Epidermal melanocyte (primary cell): ENCODE measurements at regions not wholly inside any gene's neighbourhood (a gene's known extent, or its start where the extent isn't known, plus 50 kb on each side); places are given as distances from the start of the nearest gene placed in this dataset.
"Not testable (repeated sequence)": the region's sequence is repeated elsewhere in the genome, so short reads cannot be mapped to it uniquely, and the experiment has no call there.

Experiments
- DNase-seq: peaks from one replicate; pipeline ENCODE4 v3.0.0; 2011; ENCODE audit warnings: low spot score; ENCODE audit not compliant: insufficient read length

DNA sequence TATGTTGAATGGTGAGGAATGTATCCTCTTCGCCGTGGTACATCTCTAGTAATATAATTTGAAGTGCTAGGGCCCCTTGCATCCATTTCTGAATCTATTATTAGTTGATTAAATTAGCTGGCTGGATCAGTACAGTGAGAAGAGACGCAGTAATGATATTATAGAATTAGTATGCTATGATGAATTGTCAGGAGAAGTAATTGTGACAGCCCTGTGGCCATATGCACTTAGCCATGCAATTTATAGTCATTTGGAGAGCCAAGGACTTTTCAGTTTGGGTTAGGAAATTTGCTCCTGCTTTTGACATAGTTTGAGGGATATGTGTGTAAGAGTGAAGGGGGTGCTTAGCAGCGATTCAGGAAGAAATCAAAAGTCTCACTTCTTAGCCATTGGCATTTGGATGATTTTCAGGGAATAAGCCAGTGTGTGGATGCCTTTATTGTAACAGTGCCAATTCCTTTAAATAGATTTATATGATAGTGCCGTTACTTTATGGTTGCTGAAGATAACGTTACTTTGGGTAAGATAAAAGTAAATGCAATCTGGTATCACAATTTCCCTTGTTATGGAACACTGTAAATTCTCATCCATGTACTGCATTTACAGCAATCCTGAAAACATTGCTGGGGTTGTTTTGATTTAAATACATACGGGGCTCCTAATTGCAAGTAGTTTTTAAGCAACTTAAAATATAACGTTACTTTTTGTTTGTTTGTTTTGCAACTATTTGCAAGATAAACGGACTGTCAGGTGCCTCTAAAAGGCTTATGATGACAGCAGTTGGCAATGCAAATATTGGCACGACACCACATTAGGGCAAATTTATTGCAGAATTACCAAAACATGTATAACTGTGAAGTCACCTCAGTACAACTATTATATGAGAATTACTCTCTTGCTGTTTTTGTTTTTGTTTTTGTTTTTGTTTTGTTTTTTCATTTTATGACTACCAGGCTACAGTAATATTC lies 875.4 kb upstream of the WWC1 start:
- no peak for DNase-seq

DNA sequence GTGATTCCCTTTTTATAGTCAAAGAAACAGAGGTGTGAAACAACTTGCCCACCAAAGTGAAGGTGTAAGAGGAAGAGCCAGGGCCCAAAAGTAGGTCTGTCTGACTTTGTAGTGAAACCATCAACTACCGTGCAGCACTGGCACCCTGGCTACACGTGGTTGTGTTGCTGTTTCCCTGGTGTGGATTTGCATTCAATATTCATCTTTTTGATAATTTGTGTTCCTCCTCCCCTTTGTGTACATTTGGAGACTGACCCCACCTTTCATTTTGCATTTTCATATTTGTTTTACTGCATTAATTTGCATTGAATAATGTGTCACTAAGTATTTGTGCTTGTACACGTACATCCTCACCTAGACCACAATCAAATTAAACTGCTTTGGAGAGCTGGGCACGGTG lies 873.8 kb upstream of the WWC1 start:
- DNase-seq = no peak

DNA sequence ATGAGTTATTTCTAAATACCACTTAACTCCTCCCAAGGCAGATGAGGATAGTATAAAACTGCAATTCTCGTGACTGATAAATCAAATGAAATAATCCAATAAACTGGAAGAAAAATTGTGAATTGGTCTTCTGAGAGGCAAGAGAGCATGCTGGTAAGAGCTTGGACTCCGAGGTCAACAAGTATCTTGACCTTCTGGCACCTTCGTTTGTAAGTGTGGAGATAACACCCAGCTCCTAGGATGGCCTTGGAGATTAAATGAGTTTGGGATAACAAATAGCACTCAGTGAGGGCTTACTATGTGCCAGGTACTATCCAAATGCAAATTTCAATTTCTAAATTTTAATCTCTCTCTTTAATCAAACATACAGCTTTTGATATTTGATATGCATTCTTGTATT lies 866.3 kb upstream of the WWC1 start:
- DNase-seq = no peak

DNA sequence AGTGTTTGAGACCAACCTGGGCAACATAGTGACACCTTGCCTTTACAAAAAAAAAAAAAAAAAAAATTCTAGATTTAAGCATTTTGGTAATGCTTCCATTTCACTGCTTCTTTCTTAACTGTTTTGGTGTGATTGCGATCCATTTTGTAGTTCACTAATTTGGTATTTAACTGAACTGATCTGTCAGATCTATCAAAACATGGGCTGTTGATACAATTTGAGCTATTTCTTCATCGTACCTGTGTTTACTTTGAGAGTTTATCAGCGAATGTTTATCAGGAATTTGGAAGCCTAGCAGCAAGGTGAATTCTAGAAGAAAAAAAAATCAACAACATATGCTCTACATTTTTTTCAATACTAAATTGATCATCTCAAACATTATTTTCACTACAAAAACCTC lies 864.9 kb upstream of the WWC1 start:
- no peak for DNase-seq

DNA sequence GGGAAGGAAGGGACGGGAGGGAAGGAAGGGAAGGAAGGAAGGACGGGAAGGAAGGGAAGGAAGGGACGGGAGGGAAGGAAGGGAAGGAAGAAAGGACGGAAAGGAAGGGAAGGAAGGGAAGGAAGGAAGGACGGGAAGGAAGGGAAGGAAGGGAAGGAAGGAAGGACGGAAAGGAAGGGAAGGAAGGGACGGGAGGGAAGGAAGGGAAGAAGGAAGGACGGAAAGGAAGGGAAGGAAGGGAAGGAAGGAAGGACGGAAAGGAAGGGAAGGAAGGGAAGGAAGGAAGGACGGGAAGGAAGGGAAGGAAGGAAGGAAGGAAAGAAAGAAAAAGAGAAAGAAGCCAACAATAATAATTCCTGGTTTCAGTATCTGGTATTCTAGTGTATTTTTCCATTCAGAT lies 863.8 kb upstream of the WWC1 start:
- not testable (repeated sequence) for DNase-seq

DNA sequence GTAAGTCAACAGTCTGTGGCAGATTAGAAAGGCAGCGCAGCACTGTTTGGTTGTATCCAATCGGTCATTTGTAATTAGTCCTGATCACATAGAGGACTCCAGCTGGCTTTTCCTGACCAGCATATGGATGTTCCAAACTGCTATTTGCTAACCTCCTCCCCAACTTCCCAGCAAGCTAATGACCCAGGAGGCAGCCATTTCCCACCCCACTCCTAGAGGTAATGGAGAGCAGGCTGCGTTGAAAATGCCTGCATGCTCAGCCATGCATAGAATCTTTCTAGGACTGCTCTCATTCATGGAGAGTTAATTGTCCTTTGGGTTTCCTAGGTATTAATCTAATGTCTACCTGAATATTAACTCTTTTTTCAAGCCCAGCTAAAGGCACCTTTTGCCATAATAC lies 850.6 kb upstream of the WWC1 start:
- no peak for DNase-seq

DNA sequence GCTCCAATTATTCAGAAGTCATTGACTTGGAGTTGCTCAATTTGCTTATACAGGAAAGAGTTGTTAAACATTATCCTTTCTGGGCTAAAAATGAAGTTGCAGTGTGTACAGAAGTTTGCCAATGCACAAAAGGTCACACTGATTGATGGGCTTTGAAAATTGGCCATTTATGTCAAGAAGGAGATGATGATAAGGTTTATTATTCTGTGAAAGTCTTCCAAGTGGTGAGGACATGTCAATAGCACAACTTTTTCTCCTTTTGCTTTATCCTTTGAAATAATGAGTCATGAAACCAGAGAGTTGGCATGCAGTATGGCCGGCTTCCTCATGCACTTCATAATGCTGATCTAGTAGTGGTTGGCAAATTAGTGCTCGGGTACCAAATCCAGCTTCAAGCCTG lies 848.5 kb upstream of the WWC1 start:
- no peak for DNase-seq

DNA sequence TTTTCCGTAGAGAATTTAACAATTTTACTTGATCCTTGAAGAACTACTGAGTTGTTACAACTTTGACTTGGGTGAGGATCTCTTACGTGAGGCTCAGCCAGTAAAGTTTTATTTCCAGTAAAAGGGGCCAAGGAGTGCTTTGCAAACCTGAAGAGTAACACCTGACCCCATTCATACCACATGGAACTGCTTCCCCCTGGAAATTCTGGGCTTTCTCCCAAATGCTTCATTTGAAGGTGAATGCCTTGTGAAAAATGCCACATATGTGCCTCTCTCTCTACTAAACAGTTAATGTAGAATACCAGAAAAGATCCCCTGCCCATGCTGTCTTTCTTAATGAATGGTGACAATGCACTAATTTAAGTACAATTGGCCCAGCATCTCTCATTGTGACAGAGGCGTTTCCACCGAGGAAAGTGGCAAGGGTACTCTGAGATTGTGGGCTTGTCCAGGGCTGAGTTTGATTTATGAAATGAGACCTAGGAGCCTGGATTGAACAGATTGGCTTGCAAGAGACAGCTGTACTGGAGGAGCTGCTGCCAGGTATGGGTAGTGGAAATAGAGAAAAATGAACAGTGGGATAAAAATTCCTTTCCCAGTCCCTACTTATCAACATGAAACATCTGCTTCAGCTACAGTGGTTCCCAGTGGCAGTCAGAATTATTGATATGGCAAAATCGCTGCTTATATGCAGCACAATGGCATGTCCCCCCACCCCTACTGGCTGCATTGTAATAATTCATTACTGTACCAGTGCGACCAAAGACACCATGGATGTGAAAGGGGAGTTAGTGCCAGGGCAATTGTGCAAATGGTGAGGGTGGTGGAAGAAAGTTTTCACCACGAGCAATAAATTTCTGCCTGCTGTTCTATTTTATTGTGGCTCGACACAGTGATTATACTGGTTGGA lies 843.7 kb upstream of the WWC1 start:
- DNase-seq = no peak

DNA sequence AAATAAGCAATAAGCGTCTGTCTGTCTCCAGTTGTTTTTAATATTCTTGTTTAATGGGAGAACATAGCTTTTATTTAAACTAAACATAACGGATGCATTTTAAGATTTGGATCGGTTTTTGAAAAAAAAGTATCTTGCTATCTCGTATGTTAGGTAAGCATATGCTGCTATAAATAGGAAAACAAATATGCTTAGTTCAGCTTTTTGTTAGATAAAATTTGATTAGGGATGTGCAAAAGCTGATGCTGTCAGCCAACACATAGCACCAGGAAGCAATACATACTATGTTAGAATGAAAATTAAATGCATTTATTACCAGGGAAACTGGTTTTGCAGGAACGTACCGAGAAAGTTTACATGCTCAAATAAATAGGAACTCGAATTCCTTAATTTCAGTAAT lies 843.1 kb upstream of the WWC1 start:
- no peak for DNase-seq

DNA sequence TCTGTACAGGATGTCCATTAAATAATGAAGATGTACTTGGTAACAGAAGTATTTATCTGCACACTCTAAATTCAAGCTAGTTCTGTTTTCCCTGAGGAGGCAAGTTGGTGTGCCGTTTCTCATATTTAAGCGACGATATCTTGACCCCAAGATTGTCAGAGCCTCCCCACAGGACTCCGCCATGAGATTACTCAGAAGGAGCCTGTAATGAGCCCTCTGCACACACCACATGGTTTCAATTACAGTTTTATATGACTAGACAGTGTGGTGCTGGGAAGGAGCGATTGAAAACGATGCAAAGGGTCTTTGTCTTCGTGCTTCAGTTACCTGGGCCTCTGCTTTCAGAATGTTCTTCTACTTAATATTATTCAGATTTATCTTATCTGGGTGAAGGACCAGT lies 840.4 kb upstream of the WWC1 start:
- DNase-seq = no peak

DNA sequence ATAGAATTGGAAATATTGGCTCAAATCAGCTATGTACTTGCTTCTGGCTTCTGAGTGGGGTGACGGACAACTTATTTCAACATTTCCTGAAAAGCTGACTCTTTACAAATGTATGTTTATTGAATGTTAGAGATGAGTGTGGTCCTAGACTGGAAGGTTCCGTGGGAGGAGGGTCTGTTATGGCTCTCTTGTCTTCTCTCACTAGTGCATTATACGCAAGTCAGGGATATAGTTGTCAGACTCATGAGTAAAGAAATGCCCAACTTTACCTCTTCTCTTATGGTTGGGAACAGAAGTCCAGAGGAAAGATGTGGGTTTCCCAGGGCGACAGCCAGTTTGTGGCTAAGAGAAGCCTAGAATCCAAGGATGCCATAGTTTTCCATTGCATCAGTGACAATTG lies 839.3 kb upstream of the WWC1 start:
- DNase-seq = no peak

DNA sequence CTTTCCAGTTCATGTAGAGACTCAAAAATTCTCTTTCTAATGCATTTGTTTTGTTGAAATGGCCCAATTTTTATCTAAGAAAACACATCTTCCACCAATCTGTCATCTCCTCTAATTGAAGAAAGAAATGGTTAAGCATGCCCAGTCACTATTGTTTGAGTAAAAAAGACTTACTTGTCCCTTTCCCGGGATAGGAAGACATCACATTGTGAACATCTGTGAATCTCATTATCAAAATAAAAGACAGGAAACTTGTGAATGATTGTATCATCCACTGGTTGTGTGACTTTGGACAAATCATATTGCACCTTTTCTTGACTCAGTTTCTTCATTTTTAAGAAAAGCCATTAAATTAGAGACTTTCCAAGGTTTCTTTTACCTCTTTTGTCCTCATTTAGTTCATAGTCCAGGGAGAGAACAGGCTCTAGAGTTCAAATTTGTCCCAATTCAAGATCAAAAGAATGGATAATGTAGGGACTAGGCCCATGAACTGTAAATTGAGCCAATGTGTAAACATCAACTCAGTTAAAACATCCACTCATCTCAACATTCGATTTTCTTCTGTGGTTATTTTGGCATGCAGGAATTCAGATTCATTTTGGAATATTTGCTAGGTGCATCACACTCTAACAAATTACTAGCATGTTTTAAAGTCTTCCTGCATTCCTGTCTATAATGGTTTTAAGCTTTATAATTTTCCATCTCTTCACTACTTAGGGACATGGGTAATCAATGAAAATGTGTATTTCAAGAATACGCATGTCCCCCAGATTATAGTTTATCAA lies 838.0 kb upstream of the WWC1 start:
- DNase-seq = no peak

DNA sequence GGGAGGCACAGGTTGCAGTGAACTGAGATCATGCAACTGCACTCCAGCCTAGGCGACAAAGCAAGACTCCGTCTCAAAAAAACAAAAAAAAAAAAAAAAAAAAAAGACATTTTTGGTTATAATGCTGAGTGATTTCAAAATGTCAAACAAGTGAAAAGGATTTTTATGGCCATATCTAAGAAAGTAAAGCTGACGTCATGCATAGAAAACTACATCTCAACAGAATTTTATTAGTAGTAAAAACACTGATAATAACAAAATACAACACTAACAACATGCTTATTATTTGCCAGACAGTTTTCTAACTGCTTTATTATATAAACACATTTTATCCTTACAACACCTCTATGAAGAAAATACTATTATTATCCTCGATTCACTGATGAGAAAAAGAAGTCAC lies 833.0 kb upstream of the WWC1 start:
- no peak for DNase-seq

DNA sequence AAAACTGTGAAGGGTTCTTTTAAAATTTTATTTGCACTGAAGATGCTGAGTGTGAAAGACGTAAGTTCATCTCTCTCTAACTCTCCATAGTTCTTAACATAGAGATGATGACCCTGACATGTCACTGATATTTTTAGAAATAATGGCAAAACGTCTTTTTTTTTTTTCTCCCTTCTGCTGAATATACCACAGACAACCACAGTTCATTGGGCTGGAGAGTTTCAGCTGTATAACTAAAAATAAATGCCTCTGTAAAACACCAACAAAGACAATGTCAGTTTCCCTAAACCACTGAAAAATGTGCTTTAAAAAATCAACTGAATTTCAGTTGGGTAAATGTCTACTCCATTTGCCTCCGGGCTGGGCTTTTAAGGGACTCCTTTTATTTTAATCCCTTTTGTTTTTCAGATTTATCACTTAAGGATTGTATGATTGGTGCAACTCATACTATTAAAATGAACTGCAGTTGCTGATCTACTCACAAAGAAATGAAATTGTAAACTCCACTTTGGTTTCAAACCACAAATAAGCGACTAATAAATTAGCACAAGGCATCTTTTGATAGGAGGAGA lies 830.9 kb upstream of the WWC1 start:
- DNase-seq = no peak

DNA sequence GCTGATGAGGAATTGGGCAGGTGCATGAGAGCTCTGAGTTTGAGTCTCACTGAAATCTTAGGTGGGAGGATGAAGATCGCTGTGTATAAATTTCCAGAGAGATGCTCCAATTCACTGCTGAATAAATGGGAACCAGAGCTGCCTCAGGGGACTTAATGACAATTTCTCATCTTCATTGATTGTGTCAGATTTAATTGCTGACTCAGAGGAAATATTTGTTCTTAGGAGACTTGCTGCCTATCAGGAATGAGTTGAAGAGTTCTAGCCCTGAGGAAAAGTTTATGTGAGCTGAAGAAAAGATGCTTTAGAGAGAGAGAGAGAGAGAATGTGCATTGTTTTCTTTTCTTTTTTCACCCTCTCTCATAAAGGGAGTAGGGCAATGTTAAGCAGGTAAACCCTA lies 827.5 kb upstream of the WWC1 start:
- no peak for DNase-seq

DNA sequence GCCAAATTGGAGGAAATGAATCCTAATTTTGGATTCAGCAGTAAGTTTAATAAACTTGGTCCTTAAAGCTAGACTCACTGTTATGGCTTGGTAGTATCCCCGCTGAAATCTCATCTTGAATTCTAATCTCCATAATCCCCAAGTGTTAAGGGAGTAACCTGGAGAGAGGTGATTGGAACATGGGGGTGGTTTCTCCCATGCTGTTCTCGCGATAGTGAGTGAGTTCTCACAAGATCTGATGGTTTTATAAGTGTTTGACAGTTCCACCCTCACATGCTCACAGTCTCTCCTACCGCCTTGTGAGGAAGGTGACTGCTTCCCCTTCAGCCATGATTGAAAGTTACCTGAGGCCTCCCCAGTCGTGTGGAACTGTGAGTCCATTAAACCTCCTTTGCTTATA lies 824.5 kb upstream of the WWC1 start:
- no peak for DNase-seq

DNA sequence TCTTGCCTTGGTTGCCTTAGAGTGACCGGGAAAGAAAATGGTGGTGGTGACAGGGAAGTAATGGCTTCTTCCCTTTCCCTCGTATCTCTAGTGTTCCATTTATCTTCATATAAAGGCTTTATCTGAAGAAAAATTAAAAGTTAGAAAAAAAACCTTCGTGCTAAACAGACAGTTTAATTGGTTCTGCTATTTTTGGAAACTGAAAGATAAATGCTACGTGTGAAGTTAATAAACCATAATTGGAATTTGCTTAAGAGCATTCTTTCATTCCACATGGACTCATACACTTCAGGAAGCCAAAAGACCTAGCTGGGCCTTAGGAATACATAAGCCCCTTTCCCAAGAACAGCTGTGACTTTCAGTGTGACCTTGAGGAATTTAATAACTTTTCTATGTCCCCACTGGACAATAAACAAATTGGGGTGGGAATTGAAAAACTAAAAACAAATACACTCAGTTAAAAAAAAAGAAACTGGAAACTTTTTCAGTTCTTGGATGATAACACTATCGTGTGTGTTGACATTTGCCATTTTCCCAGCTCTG lies 818.8 kb upstream of the WWC1 start:
- no peak for DNase-seq

DNA sequence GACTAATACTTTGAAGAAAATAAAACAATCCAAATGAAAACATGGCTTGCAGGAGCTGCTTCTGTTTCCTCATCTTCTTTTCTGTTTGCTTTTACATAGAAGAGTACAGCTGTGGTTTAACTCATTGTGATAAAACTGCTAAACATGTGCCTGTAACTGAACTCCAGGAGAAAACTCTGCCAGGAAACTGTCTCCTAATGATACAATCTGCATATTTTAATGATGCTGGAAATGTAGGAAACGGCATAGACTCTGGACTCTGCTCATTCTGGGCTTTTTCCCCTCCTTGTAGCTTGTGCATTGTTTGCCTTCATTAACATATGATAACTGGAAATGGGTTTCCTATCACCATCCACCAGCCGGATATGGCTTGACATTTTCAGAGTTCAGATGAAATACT lies 813.3 kb upstream of the WWC1 start:
- no peak for DNase-seq

DNA sequence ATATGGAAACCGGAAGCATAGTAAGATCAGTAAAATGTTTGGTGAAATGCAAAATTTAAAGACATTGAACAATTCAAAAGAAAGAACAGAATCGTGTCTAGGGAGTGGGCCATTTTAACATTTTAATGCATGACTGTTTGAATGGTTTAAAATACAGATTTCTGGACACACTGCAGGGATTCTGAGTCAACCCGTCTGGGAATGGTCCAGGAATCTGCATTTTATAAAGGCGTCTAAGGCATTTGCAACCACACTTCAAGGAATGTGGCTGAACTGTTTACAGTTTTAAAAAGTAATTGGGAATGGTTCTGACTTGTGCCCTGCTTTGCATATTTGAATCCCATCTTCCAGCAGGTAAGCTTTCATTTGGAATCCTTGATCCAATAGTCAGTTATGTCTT lies 811.7 kb upstream of the WWC1 start:
- no peak for DNase-seq

DNA sequence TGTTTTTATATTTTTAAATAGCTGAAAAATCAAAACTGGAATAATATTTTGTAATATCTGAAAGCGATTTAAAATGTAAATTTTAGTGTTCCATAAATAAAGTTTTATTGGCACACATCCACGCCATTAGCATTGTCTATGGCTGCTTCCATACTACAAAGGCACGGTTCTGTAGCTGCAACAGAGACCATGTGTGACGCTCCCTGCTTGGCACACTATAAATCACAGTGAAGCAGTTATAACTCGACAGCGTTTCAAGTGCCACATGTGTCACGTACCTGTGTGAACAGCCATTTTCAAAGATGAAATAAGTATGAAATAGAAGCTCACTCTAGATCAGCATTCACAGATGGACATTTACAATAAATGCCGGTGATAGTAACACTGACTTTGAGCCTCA lies 810.1 kb upstream of the WWC1 start:
- no peak for DNase-seq

DNA sequence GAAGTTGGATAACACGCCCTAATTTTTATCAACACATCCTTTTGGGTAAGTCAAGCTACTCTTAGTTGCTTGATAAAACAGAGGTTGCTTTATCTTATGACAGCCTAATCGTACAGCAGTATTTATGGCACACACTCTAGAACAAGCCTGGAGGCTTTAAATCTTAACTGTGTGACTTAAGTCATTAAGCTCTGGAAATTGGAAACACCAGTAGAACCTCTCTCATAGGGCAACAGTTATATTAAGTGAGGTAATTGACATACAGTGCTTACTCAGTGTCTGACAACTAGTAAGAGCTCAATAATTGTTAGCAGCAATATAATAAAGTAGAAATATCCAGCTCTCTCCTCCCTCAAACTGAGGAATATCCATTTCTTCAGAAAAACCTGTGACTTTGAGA lies 808.9 kb upstream of the WWC1 start:
- DNase-seq = no peak
